ENCODE measurements at regions not wholly inside any gene's neighbourhood (a gene's known extent, or its start where the extent isn't known, plus 50 kb on each side); places are given as distances from the start of the nearest gene placed in this dataset.

DNA sequence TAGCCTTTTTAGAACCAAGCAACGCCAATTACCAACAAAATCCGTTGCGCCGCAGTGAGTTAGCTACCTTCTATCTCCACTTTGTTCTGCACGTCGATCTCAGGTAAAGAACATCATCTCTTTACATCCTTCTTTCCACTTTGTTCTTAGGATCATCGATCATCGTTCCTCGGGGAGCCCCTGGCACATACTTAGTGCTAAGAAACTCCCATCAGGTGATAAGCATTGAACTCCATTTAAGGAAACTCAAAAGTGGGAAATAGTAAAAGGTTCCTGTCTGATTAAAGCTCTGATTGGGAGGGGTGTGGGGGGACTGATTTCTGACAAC, 227.0 kb upstream of the PRSS16 start:
- TF ChIP-seq CTCF (IDR thresholded peaks at IDR 0.05; ENCODE audit: unreplicated experiment), result no peak
- DNase-seq (ENCODE audit: low spot score, unreplicated experiment), result no peak
- H3K4me3 Mint-ChIP-seq (ENCODE audit: low read depth), result peak overlapping the region; percentile 93
- H3K9me3 Mint-ChIP-seq (ENCODE audit: low read depth), result peaks cover 8% of the 10 kb centered on the region
- peak overlapping the region; percentile 99 for H3K27ac Mint-ChIP-seq
- peaks cover 17% of the 10 kb centered on the region for H3K36me3 Mint-ChIP-seq (ENCODE audit: insufficient read depth)
- no peaks in the 10 kb centered on the region for H3K27me3 Mint-ChIP-seq
- H3K4me1 Mint-ChIP-seq (ENCODE audit: low read depth), result peaks cover 12% of the 10 kb centered on the region

DNA sequence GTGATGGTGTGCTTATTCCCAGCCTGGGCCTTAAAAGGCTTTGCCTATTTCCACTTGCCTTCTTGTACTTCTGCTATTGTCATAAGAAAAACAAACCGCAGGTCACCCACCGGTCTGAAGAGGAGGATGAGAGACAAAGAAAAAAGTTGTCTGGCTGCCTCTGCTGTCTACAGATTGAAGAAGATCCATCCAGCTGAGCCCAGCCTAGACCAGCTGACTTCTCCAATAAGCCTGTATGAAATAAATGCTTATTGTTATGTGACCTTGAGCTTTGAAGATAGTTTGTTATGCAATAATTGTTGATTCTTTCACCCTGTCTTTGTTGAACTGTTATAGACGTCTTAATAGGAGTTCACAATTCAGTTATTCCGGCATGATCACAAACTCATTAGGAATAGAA, 223.8 kb upstream of the PRSS16 start:
- DNase-seq (ENCODE audit: low spot score, unreplicated experiment), result no peak
- no peaks in the 10 kb centered on the region for H3K9me3 Mint-ChIP-seq (ENCODE audit: low read depth)
- no peak overlapping the region for H3K27ac Mint-ChIP-seq
- peaks cover 8% of the 10 kb centered on the region for H3K4me1 Mint-ChIP-seq (ENCODE audit: low read depth)
- peaks cover 4% of the 10 kb centered on the region for H3K36me3 Mint-ChIP-seq (ENCODE audit: insufficient read depth)
- H3K27me3 Mint-ChIP-seq, result no peaks in the 10 kb centered on the region
- no peak for TF ChIP-seq CTCF (IDR thresholded peaks at IDR 0.05; ENCODE audit: unreplicated experiment)
- no peak overlapping the region for H3K4me3 Mint-ChIP-seq (ENCODE audit: low read depth)

- H3K9me3 Mint-ChIP-seq (ENCODE audit: low read depth), result no peaks in the 10 kb centered on the region
Measured at GRCh38 chr6:27025351-27025750, 222.2 kb upstream of the PRSS16 start.

DNA sequence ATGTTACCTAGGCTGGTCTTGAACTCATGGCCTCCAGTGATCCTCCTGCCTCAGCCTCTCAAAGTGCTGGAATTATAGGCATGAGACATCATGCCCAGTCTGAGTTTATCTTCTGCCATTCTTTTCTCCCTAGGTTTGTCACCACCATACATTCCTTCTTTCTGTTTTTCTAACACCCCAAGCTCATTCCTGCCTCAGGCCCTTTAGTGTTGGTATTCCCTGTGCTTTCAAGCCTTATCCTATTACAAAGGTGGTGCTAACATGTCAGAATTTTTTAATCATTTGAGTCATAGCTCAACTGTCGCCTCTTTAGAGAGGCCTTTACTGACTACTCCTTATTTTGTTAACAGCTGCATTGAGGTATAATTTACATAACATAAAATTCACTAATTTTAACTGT, 221.1 kb upstream of the PRSS16 start:
- Mint-ChIP-seq H3K36me3 (ENCODE audit: insufficient read depth) (peaks cover 1% of the 10 kb centered on the region), H3K4me1 (ENCODE audit: low read depth) (no peaks in the 10 kb centered on the region), H3K4me3 (ENCODE audit: low read depth) (no peak overlapping the region), H3K9me3 (ENCODE audit: low read depth) (no peaks in the 10 kb centered on the region), H3K27me3 (no peaks in the 10 kb centered on the region), H3K27ac (no peak overlapping the region)
- TF ChIP-seq CTCF (IDR thresholded peaks at IDR 0.05; ENCODE audit: unreplicated experiment), result no peak
- no peak for DNase-seq (ENCODE audit: low spot score, unreplicated experiment)

More at GRCh38 chr6:27025351-27025750, 222.2 kb upstream of the PRSS16 start:
- no peak for TF ChIP-seq CTCF (IDR thresholded peaks at IDR 0.05; ENCODE audit: unreplicated experiment)
- H3K36me3 Mint-ChIP-seq (ENCODE audit: insufficient read depth), result peaks cover 1% of the 10 kb centered on the region
- H3K4me1 Mint-ChIP-seq (ENCODE audit: low read depth), result no peaks in the 10 kb centered on the region
- H3K27me3 Mint-ChIP-seq, result no peaks in the 10 kb centered on the region
- H3K4me3 Mint-ChIP-seq (ENCODE audit: low read depth), result no peak overlapping the region
- DNase-seq (ENCODE audit: low spot score, unreplicated experiment), result no peak
- H3K27ac Mint-ChIP-seq, result no peak overlapping the region

GRCh38 chr6:27031302-27031701, 216.2 kb upstream of the PRSS16 start:
- Mint-ChIP-seq H3K4me1 (ENCODE audit: low read depth) (peaks cover 19% of the 10 kb centered on the region), H3K27me3 (no peaks in the 10 kb centered on the region), H3K4me3 (ENCODE audit: low read depth) (no peak overlapping the region), H3K36me3 (ENCODE audit: insufficient read depth) (no peaks in the 10 kb centered on the region), H3K27ac (no peak overlapping the region), H3K9me3 (ENCODE audit: low read depth) (no peaks in the 10 kb centered on the region)
- no peak for TF ChIP-seq CTCF (IDR thresholded peaks at IDR 0.05; ENCODE audit: unreplicated experiment)
- DNase-seq (ENCODE audit: low spot score, unreplicated experiment), result no peak

Data from progenitor cell of endocrine pancreas (in vitro differentiated cells).